HEK293T (cell line): ENCODE measurements at regions not wholly inside any gene's neighbourhood (a gene's known extent, or its start where the extent isn't known, plus 50 kb on each side); places are given as distances from the start of the nearest gene placed in this dataset.

ENCODE experiments used
- ARNT ChIP-seq: fragments of 450-650 bp; IDR thresholded peaks from 2 replicates; pipeline ENCODE4 v1.6.1; 2017; ENCODE audit warnings: mild to moderate bottlenecking
- CTBP1 ChIP-seq: fragments of 450-650 bp; IDR thresholded peaks from 2 replicates; pipeline ENCODE4 v1.6.1; 2016; ENCODE audit warnings: borderline replicate concordance
- FOXA1 ChIP-seq: fragments of 450-650 bp; IDR thresholded peaks from 2 replicates; pipeline ENCODE4 v1.6.1; 2016; ENCODE audit warnings: mild to moderate bottlenecking
- FOXM1 ChIP-seq: fragments of 450-650 bp; IDR thresholded peaks from 2 replicates; pipeline ENCODE4 v1.6.1; 2017; ENCODE audit warnings: mild to moderate bottlenecking, borderline replicate concordance
- HDGF ChIP-seq: fragments of 450-650 bp; IDR thresholded peaks from 2 replicates; pipeline ENCODE4 v1.6.1; 2017; ENCODE audit warnings: antibody characterized with exemption, borderline replicate concordance
- NFRKB ChIP-seq: fragments of 450-650 bp; IDR thresholded peaks from 2 replicates; pipeline ENCODE4 v1.6.1; 2016; ENCODE audit warnings: mild to moderate bottlenecking, moderate library complexity
- SP1 ChIP-seq: fragments of 450-650 bp; IDR thresholded peaks from 2 replicates; pipeline ENCODE4 v1.6.1; 2017
- TARDBP ChIP-seq: fragments of 450-650 bp; IDR thresholded peaks from 2 replicates; pipeline ENCODE4 v1.6.1; 2016
- ZNF384 ChIP-seq: fragments of 450-650 bp; IDR thresholded peaks from 2 replicates; pipeline ENCODE4 v1.6.1; 2016

DNA sequence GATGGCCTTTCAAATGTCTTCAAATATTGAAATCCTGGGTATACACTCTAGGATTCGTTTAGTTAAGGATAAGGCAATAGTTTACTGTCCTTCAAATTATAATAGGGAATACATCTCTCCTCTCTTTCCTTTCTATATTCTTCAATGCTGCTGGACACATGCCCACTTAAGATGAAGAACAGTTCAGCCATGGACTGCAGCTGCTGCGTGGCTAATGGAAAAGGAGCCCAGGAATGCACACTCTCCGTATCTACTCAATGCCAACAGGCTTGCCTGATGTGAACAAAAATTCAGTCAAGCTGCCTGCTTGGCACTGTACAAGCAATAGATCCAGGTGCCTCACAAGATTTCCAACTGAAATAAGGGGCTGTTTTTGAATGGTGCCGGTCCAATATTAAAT, 321.2 kb upstream of the LYPLAL1 start:
- TF ChIP-seq SP1, result no peak
- TF ChIP-seq FOXA1, result no peak
- no peak for TF ChIP-seq CTBP1
- TF ChIP-seq ARNT, result no peak
- no peak for TF ChIP-seq NFRKB
- TF ChIP-seq ZNF384, result no peak
- TF ChIP-seq TARDBP, result no peak
- TF ChIP-seq HDGF, result no peak
- TF ChIP-seq FOXM1, result no peak
